ENCODE measurements at regions not wholly inside any gene's neighbourhood (a gene's known extent, or its start where the extent isn't known, plus 50 kb on each side); places are given as distances from the start of the nearest gene placed in this dataset.

DNA sequence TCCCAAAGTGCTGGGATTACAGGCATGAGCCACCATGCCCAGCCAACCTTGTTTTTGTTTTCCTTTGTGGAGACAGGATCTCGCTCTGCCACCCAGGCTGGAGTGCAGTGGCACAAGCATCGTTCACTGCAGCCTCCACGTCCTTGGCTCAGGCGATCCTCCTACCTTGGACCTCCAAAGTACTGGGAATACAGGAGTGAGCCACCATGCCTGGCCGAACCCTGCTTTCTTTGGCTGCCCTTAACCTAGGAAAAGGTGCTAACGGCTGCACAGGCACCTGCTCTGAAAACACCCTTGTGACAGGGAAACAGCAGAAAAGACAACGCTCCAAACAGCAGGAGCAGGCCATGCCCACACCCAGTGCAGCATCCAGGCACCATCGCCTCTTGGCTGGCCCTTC, 71.9 kb downstream of the OAT start:
- DNase-seq (ENCODE audit: low read depth in 4 of 4, low spot score in 3 of 4), result no peak

DNA sequence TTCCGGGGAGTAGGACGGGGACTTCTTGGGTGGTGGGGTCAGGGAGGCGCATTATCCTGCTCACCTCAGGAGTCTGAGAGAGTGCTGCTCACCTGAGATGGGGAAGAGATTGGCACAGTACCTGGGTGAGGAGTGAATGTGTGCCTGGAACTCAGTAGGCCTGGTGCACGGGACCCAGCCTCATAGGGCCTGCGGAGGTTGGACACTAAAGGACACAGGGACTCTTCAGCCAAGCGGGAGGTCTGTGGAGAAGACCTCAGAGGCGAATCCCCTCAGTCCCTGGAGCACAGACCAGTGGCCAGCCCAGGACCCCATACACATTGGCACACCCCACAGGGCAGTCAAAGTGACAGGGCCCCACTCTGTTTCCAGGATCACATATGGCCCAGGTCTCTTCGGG, 73.2 kb downstream of the OAT start:
- DNase-seq (ENCODE audit: low read depth in 4 of 4, low spot score in 3 of 4), result no peak

DNA sequence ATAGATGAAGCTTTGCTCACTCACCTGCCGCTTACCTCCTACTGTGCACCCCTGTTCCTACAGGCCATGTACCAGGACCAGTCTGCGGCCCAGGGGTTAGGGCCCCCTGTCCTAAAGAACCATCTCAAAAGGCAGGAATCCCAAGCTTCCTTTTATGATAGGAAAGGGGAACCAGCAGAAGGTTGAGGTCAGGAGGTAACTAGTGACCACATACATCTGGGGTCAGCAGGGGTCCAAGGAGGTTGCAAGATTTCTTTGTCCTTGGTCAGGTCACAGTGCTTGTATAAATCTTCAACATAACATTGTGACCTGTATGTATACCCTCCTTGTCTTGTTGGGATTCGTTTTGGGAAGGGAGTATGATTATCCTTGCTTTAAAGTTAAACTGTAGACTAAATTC, 73.8 kb downstream of the OAT start:
- DNase-seq (ENCODE audit: low read depth in 4 of 4, low spot score in 3 of 4), result no peak

DNA sequence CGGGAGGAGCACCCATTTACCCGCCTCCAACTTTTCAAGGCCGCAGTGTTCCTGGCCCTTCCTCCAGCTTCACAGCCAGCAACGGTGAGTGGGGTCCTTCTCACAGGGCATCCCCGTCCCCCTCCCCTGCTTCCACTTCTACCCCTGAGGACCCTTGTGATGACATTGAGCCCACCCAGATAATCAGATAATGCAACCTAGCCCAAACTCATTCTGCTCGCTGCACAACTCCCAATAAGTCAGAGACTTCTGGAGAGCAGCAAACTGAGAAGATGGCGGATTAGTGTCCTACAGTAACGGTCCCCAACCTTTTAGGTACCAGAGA, 74.5 kb downstream of the OAT start:
- DNase-seq (ENCODE audit: low read depth in 4 of 4, low spot score in 3 of 4), result no peak

DNA sequence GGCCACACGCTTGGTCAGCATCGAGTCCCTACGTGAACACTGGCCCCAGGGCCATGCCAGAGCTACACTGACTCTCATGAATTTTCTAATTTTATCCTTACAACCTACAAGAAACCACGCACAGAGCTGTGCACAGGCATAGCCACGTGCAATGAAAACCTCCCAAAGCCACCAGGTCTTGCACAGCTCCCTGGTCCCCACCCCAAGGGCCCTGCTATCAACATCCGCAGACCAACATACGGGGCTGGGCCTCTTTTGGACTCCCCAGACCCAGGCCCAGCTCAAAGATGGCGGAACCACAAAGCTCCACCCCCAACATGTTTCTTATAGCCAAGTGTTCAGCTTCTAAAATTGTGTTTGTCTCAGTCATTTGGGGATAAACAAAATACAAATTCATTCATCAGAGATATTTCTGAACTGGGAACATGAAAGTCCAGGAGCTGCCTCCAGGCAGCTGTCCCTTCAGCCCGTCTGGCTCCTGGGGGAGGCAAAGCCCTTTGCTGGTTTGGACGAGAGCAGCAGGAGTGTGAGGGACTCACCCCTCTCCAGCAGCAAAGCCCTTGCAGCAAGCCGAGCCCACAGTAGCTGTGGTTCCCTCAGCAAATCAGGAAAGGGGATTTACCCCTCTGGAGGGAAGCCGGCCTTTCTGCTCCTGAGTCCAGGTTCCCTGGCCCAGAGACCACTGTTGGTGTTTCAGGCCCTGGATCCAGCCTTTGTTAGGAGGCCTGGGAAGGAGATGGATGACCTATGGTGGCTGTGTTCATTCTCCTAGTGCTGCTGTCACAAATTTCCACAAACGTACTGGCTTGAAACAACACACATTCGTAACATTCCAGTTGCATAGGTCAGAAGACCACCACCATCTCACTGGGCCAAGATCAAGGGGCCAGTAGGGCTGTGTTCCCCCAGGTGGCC, 75.1 kb downstream of the OAT start:
- DNase-seq (ENCODE audit: low read depth in 4 of 4, low spot score in 3 of 4), result no peak

DNA sequence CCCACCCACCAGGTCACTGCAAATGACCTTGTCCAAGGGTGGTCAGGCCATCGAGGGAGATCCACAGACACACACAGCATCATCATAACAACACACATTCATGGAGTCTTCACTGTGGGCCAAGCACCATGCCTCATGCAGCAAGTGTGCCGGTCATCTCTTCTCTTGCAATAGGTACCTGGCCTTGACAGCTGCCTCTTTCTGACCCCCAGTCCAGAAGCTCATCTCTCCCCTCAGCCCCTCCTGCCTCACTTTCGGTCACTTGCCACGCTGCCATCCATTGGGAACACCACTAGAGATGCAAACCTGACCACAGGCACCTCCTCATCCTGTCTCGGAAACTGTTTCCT, 75.9 kb downstream of the OAT start:
- no peak for DNase-seq (ENCODE audit: low read depth in 4 of 4, low spot score in 3 of 4)

DNA sequence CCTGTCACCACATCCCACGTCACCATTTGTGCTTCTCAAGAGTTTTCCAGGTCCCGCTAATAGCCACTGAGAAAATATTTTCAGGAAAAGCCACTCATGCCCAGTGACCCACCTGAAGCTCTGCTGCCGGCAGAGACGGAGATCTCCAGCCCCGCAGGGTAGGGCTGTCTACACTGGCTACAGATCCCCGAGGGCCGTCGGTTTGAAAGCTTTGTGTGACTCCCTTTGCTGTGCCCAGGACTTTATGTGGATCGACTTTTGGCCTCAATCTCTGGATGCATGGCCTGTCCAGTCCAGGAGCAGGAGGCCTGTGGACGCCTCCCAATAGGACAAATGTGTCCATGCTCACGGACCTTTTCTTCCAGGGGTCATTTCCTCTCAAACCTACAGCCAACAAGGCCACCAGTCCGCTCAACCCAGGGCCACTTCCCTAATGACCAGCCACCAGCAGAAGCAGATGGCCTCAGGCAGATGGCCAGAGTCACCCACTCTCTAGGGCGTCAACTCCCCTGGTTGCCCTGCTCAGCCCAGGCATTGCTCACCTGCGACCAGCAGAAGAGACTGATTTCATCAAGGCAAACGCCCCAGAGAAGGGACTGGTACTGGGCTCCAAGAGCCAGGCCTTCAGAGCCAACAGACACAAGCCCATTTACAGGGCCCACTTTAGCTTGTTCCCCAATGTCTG, 76.4 kb downstream of the OAT start:
- DNase-seq (ENCODE audit: low read depth in 4 of 4, low spot score in 3 of 4), result no peak

DNA sequence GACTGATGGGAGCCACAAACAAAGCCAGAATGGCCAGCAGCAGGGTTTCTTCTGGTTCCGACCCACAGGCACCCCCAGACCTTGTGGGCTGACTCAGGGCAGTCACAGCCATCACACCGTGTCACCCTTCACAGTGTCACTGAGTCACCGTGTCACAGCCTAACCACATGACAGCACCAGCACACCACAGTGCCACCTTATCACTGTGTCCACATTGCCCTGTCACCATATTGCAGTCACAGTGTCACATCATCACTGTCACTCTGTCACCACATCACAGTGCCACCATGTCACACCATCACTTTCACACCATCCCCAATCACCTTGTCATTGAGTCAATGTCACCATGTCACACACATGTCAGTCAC, 77.0 kb downstream of the OAT start:
- DNase-seq (ENCODE audit: low read depth in 4 of 4, low spot score in 3 of 4), result no peak

DNA sequence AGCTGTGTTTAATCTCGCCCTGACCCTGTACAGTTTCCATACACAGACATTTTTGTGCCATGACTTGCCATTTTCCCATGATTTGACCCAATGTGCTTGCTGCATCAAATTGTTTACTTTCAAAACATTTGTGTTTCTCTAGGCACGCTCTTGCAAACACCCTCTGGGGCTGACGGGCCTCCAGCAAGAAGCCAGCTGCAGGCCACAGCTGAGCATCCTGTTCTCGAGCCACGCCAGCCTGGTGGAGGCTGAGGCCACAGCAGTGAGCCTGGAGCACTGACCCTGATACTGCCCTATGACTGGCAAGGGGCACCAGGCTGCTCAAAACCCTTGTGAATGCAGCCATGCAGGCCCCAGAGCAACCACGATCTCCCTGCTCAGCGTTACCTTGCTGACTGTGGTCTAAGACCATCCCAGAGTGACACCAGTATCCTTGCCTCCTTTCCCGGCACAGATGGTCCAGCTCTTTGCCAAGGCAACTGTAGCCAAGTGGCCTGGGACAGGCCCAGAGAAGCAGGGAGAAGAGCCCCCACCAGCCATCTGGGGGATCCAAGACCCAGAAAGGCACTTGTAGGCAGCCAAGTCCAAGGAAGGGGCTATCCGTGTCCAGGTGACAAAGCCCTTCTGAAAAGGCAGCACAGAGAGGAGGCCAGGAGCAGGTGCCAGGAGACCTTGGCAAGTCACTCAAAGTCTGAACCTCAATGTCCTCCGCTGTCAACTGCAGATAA, 78.5 kb downstream of the OAT start:
- DNase-seq (ENCODE audit: low read depth in 4 of 4, low spot score in 3 of 4), result peak in 1 of 4 donors; percentile 14

DNA sequence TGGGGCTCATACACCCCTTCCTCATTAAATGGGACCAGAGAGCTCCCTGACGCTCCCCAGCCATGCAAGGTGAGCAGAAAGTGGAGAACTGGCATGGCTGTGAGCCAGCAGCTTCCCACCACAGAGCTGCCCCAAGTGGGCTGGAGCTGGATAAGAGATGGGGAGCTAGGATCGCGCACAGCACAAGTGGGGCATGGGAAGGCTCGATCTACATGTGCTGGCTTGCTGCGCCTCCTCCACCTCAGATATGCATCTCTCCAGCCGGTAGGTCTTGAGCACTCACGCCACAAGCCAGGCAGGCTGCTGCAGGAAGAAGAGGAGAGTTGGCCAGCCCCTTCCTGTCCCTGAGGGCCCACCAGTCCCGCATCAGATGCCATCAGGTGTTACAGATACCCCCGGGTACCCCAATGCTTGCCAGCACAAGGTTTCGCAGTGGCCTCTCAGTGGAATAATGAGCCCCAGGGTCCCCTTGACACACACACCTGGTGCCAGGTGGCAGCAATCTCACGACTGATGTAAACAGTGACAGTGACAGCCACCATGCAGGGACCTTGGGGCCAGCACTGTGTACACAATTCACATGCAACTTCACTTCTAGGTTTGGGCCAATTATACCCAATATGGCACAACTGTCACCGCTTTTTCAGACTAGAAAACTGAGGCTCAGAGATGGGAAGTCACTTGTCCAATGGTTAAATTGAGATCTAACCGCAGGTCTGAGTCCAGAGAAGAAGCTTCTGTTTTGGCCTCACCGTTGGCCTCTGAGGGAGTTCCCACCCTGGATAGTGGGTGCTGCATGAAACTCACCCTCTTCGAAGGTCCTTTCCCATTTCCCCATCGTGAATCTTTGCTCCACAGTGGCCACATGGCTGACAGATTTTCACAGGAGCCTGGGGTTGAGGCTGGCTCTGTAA, 79.3 kb downstream of the OAT start:
- DNase-seq (ENCODE audit: low read depth in 4 of 4, low spot score in 3 of 4), result no peak

DNA sequence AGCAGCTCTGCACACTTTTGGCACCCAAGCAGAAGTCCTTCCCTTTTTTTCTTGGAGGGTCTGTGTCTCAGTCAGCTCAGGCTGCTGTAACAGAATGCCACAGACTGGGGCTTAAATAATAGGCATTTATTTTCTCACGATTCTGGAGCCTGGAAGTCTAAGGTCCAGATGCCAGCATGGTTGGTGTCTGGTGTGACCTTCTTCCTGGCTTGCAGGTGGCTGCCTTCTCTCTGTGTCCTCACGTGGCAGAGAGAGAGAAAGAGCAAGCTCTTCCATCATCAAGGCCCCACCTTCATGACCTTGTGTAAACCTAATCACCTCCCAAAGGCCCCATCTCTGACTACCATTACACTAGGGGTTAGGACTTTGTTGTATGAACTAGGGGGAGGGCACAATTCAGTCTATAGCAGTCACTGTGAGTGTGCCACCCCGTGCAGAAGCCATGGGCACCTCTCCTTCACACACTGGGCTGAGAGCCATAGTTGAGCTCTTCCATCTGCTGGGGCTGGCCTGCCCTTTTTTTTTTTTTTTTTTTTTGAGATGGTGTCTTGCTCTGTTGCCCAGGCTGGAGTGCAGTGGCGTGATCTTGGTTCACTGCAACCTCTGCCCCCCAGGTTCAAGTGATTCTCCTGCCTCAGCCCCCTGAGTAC, 80.3 kb downstream of the OAT start:
- DNase-seq (ENCODE audit: low read depth in 4 of 4, low spot score in 3 of 4), result no peak

DNA sequence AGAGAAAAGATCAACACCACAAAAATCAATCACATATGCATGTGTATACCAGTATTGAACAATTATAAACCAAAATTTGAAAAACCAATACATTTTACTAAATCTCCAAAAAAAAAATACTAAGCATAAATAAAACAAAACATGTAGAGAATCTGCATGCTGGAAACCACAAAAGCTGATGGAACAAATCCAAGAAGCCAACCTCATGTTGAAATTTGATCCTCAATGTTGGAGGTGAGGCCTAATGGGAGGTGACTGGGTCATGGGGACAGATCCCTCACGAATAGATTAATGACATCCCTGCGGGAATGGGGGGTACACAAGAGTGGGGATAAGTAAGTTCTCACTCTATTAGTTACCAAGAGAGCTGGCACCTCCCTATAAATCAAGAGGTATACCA, 82.5 kb downstream of the OAT start:
- DNase-seq (ENCODE audit: low read depth in 4 of 4, low spot score in 3 of 4), result no peak

DNA sequence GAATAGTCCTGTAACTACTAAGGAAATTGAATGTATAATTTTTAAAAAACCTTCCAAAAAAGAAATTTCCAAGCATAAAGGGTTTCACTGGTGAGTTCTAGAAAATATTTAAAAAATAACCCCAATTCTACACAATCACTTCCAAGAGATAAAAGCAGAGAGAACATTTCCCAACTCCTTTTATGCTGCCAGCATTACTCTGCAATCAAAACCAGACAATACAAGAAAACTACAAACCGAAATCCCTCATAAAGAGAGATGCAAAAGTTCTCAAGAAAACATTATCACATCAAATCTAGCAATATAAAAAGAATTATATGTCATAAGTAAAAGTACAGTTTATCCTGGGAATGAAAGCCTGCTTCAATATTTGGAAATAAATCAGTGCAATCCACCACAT, 84.8 kb downstream of the OAT start:
- no peak for DNase-seq (ENCODE audit: low read depth in 4 of 4, low spot score in 3 of 4)

DNA sequence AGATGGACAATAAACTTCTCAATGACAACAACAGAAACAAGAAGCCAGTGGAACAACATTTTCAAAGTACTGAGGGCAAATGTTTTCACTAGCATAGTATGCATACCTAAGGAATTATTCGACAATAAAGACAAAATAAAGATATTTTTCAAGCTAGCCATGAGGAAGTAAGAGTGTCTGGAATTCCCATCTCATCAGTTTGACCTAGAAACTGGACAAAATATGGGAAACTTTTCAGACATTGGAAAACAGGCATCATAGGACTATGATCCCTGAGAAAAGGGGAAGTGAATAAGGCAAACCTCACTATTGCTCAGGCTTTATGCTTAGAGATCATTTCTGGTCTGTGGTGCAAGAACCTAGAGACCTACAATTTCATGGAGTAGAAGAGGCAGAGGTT, 86.3 kb downstream of the OAT start:
- no peak for DNase-seq (ENCODE audit: low read depth in 4 of 4, low spot score in 3 of 4)

DNA sequence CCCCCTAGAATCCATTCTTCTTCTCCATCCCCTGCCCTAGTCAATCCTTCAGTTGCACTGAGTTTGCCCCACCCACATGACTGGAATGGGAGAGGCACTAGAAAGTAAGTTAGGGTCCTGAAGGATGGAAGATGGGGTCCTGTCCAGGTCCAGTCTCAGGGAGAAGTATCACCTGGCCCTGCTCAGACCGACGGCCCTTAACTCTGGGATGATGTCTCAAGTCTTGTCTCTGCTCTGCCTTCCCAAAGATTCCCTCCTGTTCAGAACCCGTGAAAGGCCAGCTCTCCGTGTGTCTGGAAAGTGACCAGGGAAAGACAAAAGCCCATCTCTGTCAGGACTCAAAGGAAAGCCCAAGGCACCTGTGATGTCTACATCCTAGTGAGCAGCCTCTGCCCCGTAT, 88.8 kb downstream of the OAT start:
- no peak for DNase-seq (ENCODE audit: low read depth in 4 of 4, low spot score in 3 of 4)

DNA sequence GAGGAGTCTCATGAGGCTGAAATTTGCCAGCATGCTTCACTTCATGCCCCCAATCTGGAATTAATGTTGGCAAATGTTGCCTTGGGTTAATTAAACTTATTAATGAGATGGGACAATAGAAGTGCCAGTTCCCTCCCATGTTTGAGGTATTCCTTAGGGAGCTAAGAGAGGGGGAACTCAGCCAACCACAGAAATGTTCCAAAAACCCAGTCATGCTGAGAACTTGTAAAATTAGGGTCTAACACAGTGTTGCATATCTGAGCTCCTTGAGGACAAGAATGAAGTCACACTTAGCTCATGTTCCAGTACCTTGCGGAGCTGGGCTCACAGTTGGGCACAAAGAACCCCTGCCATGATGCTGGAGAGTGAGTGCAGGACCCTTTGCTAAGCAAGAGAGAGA, 89.4 kb downstream of the OAT start:
- DNase-seq (ENCODE audit: low read depth in 4 of 4, low spot score in 3 of 4), result no peak

DNA sequence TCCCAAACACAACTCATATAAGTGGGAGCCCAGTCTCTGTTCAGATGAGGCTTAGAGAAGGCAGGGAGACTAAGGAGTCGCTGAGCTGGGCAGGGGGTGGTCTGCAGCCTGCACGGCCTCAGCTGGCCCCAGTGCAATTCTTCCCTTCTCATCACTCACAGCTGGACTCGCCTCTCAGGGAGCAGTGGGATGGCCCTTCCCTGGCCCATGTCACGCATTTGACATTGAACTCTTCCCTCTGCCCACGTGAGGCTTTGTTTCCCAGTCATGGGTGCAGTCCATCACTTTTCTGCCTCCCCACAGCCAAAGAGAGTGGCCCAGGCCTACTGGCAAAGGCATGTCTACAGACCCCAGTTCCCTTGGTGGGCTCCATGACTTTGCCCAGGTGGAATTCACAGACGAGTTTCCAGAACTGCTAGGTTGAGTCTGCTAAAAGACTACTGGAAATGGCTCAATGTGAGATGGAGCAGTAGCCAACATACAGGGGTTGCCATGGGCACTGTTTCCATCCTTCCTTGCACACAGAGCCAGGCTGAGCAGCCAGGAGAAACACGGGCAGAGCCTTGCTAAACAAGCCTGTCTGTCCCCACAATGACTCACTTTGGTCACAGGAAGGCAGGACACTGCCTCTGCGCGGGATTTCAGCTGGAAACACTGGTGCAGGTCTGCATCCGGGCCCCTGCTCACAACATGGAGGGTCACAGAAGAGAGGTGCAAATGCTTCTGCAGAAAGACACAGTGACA, 90.1 kb downstream of the OAT start:
- DNase-seq (ENCODE audit: low read depth in 4 of 4, low spot score in 3 of 4), result no peak

DNA sequence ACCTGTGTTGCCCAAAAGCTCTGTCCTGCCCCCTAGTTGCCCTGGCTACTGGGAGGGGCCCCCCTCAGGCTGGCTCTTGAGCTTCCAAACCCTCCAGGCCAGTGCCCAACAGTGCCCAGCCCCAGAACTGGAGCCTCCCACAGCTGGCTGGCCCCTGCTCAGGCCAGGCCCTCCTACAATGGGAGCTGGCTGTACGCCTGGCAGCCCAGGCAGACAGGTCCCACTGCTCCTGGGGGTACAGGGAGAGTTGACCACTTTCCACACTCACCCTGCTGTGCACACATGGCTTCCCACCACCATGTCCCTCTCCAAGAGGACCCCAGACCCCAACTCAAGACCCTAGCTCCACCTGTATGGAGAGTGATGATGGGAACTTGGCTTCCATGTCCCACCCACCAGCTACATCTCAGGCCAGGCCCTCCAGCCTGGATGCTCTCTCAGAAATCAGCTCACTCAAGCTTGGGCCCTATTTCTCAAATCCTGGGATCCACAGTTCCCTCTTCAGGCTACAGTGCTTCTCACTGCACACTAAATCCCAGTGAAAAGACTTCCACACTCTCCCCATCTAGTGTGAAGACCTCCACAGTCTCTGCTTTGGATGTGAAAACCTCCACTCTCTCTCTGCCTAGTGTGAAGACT, 92.6 kb downstream of the OAT start:
- DNase-seq (ENCODE audit: low read depth in 4 of 4, low spot score in 3 of 4), result no peak

DNA sequence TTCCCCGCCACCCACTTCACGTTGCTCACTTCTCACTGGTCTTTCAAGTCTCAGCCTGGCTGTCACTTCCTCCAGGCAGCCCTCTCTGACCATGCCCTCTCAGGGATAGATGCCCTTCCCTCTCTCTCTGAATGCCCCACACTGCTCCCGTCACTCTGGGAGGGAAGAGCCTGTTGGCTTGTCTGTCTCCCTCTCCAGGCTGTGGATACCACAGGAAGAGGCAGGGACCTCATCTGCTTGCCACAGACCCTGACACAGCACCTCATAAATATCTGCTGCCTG, 93.1 kb downstream of the OAT start:
- DNase-seq (ENCODE audit: low read depth in 4 of 4, low spot score in 3 of 4), result no peak
